OCI-LY3 (cell line): ENCODE measurements at regions not wholly inside any gene's neighbourhood (a gene's known extent, or its start where the extent isn't known, plus 50 kb on each side); places are given as distances from the start of the nearest gene placed in this dataset.

Source experiments
- H2AFZ ChIP-seq: fragments of 200-600, 300-600 bp; shearing (Covaris generic); 2 replicates; pipeline ENCODE4 v1.6.0; 2014; ENCODE audit warnings: antibody characterized with exemption, low read depth, low read length
- H3K27ac ChIP-seq: fragments of 200-600, 300-600 bp; sonication (generic); 2 replicates; pipeline ENCODE4 v1.5.1; 2014; ENCODE audit warnings: mild to moderate bottlenecking, low read length, moderate library complexity, mixed read lengths
- H3K27me3 ChIP-seq: fragments of 200-600, 300-600 bp; sonication (generic); 2 replicates; pipeline ENCODE4 v1.6.1; 2014; ENCODE audit warnings: low read depth, low read length, mixed read lengths
- H3K36me3 ChIP-seq: fragments of 200-600, 300-600 bp; sonication (generic); replicated peaks from 2 replicates; pipeline ENCODE3; 2014; ENCODE audit warnings: low read depth, low read length, mixed read lengths
- H3K4me1 ChIP-seq: fragments of 300-600, 200-600 bp; sonication (generic); 2 replicates; pipeline ENCODE4 v1.6.1; 2014; ENCODE audit warnings: low read length, mixed read lengths
- H3K4me2 ChIP-seq: fragments of 200-600, 300-600 bp; sonication (generic); 2 replicates; pipeline ENCODE4 v1.6.1; 2014; ENCODE audit warnings: low read length, mixed read lengths
- H3K4me3 ChIP-seq: fragments of 300-600, 200-600 bp; sonication (generic); 2 replicates; pipeline ENCODE4 v1.5.1; 2014; ENCODE audit warnings: antibody characterized with exemption, mild to moderate bottlenecking, low read length, moderate library complexity
- H3K79me2 ChIP-seq: fragments of 300-600, 200-600 bp; shearing (Covaris generic); 2 replicates; pipeline ENCODE4 v1.6.1; 2014; ENCODE audit warnings: mild to moderate bottlenecking, low read length, mixed read lengths
- H3K9ac ChIP-seq: fragments of 300-600, 200-600 bp; shearing (Covaris generic); 2 replicates; pipeline ENCODE4 v1.6.0; 2014; ENCODE audit warnings: mild to moderate bottlenecking, low read length, moderate library complexity
- H3K9me3 ChIP-seq: fragments of 200-600, 300-600 bp; shearing (Covaris generic); 2 replicates; pipeline ENCODE4 v1.6.1; 2014; ENCODE audit warnings: low read length, mixed read lengths; ENCODE audit not compliant: insufficient read depth
- H4K20me1 ChIP-seq: fragments of 200-600, 300-600 bp; sonication (generic); 2 replicates; pipeline ENCODE4 v1.6.1; 2016; ENCODE audit warnings: low read length, mixed read lengths; ENCODE audit not compliant: insufficient read depth
- EZH2phosphoT487 ChIP-seq: fragments of 200-600 bp; shearing (Covaris generic); IDR thresholded peaks from 2 replicates; pipeline ENCODE4 v1.6.1; 2018; ENCODE audit warnings: antibody characterized with exemption, mixed run types, low read depth
- TF ChIP-seq, protein P1 (sequence below): fragments of 200-600, 300-600 bp; sonication (generic); IDR thresholded peaks from 2 replicates; pipeline ENCODE4 v1.5.1; 2014; ENCODE audit warnings: antibody characterized with exemption, low read length, low read depth

DNA sequence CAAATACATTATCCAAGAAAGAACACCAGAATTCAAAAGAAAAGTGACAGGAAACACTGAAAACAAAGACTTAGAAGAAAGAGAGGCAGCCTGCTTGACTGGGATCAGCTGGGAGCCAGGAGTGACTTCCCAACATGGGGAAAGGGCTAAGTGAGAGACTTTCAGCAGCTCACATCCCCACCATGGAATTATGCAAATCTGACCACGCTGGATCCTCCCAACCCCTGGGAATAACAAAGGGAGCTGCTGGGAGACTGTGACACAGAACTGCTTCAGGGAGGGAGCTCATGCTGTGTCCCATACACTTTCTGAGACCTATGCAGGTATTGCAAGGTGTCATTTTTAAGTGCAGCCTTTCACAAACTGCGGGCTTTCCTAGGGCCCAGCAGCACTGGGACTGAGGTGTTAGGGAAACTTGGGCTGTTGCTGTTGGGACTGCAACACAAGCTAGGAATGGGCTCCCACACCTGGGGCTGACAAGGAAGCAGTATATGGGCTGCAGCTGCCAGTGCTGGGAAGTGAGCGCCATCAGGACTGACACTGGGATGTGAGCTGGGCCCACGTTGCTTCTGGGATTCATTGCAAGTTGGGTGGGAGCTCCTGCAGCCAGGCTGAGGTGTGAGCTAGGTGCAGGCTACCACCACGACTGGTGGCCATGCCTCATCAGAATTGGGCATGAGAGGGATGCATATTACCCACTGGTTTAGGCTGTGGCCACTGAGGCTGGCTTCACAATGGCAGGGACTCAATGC lies 139.1 kb downstream of the KDR start:
- TF ChIP-seq, protein P1, sequence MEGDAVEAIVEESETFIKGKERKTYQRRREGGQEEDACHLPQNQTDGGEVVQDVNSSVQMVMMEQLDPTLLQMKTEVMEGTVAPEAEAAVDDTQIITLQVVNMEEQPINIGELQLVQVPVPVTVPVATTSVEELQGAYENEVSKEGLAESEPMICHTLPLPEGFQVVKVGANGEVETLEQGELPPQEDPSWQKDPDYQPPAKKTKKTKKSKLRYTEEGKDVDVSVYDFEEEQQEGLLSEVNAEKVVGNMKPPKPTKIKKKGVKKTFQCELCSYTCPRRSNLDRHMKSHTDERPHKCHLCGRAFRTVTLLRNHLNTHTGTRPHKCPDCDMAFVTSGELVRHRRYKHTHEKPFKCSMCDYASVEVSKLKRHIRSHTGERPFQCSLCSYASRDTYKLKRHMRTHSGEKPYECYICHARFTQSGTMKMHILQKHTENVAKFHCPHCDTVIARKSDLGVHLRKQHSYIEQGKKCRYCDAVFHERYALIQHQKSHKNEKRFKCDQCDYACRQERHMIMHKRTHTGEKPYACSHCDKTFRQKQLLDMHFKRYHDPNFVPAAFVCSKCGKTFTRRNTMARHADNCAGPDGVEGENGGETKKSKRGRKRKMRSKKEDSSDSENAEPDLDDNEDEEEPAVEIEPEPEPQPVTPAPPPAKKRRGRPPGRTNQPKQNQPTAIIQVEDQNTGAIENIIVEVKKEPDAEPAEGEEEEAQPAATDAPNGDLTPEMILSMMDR, result no peak
- TF ChIP-seq EZH2phosphoT487, result no peak
- H3K27ac ChIP-seq, result no peak overlapping the region
- H4K20me1 ChIP-seq, result no peaks in the 10 kb centered on the region
- peaks cover 12% of the 10 kb centered on the region; the same call in 1 of the 2 replicates for H3K9me3 ChIP-seq
- H3K9ac ChIP-seq, result no peak overlapping the region
- H2AFZ ChIP-seq, result no peak overlapping the region
- peaks cover 3% of the 10 kb centered on the region for H3K36me3 ChIP-seq
- H3K4me1 ChIP-seq, result no peaks in the 10 kb centered on the region
- no peak overlapping the region for H3K4me3 ChIP-seq
- no peaks in the 10 kb centered on the region for H3K79me2 ChIP-seq
- H3K27me3 ChIP-seq, result no peaks in the 10 kb centered on the region
- no peak overlapping the region for H3K4me2 ChIP-seq

DNA sequence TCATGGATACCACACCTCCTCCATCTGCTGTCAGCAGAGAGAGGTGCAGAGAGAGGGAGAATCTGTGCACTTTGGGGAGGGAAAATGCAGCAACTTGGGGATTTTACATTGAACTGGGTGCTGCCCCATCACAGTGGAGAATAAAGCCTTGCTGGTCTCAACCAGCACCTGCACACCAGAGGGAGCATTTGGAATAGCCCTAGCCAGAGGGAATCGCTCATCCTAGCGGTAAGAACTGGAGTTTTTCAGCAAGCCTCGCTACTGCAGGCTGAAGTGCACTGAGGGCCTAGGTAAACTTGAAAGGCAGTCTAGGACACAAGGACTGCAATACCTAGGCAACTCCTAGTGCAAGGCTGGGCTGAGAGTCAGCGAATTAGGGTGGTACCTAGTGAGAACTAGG lies 148.7 kb downstream of the KDR start:
- Histone ChIP-seq H4K20me1 (no peaks in the 10 kb centered on the region), H3K4me1 (no peaks in the 10 kb centered on the region), H3K27ac (no peak overlapping the region), H3K36me3 (no peaks in the 10 kb centered on the region), H2AFZ (no peak overlapping the region), H3K4me2 (no peak overlapping the region), H3K9ac (no peak overlapping the region), H3K27me3 (no peaks in the 10 kb centered on the region), H3K79me2 (no peaks in the 10 kb centered on the region), H3K9me3 (no peaks in the 10 kb centered on the region), H3K4me3 (no peak overlapping the region)
- TF ChIP-seq, protein P1, result no peak
- TF ChIP-seq EZH2phosphoT487, result no peak

DNA sequence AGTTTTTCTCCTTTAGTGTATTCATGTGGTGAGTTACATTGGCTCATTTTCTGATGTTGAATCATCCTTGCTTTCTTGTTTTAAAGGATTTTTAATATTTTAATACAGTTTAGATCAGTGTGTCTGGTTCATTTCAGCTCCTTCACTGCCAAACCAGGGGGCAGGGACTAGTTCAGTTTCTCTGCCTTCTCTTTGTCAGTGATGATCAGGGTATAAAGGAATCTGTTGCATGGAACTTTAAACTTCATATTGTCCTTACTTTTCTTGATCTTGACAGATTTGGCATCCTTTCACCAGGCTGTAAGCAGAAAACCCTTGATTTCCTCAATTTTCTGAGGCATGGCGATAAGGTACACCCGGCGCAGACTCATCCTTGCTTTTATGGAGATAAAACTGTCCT lies 149.4 kb downstream of the KDR start:
- no peaks in the 10 kb centered on the region for H3K4me1 ChIP-seq
- H3K9ac ChIP-seq, result no peak overlapping the region
- H2AFZ ChIP-seq, result no peak overlapping the region
- no peaks in the 10 kb centered on the region for H4K20me1 ChIP-seq
- no peaks in the 10 kb centered on the region for H3K27me3 ChIP-seq
- H3K9me3 ChIP-seq, result no peaks in the 10 kb centered on the region
- H3K36me3 ChIP-seq, result no peaks in the 10 kb centered on the region
- no peak overlapping the region for H3K4me3 ChIP-seq
- no peaks in the 10 kb centered on the region for H3K79me2 ChIP-seq
- TF ChIP-seq, protein P1, result no peak
- TF ChIP-seq EZH2phosphoT487, result no peak
- no peak overlapping the region for H3K27ac ChIP-seq
- H3K4me2 ChIP-seq, result no peak overlapping the region

DNA sequence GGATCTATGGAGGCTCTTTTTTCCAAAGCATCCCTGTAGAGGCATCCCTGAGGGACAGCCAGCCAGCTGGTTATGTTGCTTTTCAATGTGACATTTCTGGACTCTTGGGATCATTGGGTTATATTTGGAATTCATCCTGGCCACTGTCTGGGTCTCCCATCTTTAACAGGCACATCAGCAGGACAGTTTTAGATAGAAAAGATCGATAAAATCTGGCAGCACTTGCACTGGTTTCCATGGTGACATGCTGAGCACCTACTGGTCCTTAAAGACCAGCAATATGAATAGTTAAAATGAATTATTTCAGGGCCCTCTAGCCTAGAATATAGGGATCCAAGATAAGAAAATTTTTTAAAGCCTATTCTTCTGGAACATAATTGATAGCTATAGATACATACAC lies 151.6 kb downstream of the KDR start:
- Histone ChIP-seq H3K36me3 (no peaks in the 10 kb centered on the region), H2AFZ (no peak overlapping the region), H3K79me2 (no peaks in the 10 kb centered on the region), H3K27me3 (no peaks in the 10 kb centered on the region), H4K20me1 (no peaks in the 10 kb centered on the region), H3K9ac (no peak overlapping the region), H3K9me3 (no peaks in the 10 kb centered on the region), H3K27ac (no peak overlapping the region), H3K4me3 (no peak overlapping the region), H3K4me2 (no peak overlapping the region), H3K4me1 (no peaks in the 10 kb centered on the region)
- no peak for TF ChIP-seq EZH2phosphoT487
- TF ChIP-seq, protein P1, result no peak
